ENCODE measurements at regions not wholly inside any gene's neighbourhood (a gene's known extent, or its start where the extent isn't known, plus 50 kb on each side); places are given as distances from the start of the nearest gene placed in this dataset.
"Not testable (repeated sequence)": the region's sequence is repeated elsewhere in the genome, so short reads cannot be mapped to it uniquely, and the experiment has no call there.

- no peak overlapping the region for H2AK5ac ChIP-seq (ENCODE audit: insufficient read length, low read length)
- no peaks in the 10 kb centered on the region for H3K79me1 ChIP-seq (ENCODE audit: insufficient read depth, low read depth, low read length, poor library complexity, severe bottlenecking)
- H3T11ph ChIP-seq (ENCODE audit: low read length), result no peak overlapping the region
- H4K91ac ChIP-seq (ENCODE audit: insufficient read length, low read depth, low read length), result no peak overlapping the region
- no peak overlapping the region for H3K4me3 Mint-ChIP-seq
- H3K9ac ChIP-seq (ENCODE audit: extremely low read depth, insufficient read length, low read length), result no peak overlapping the region
- no peak overlapping the region for H3K27ac ChIP-seq (ENCODE audit: insufficient read length, low read depth, low read length)
- TF ChIP-seq CTCF (conservative IDR thresholded peaks at IDR 0.05), result no peak
- no peaks in the 10 kb centered on the region for H3K27me3 Mint-ChIP-seq (ENCODE audit: low read depth)
- no peaks in the 10 kb centered on the region for H4K20me1 ChIP-seq (ENCODE audit: control insufficient read depth, insufficient read depth, insufficient read length)
- no peak overlapping the region for H3K18ac ChIP-seq (ENCODE audit: insufficient read length, low read depth, low read length)
- H3K79me2 ChIP-seq (ENCODE audit: insufficient read depth, low read length), result no peaks in the 10 kb centered on the region
- no CpG with 5 or more reads among the region's 1 CpG for WGBS (ENCODE audit: extremely low coverage, insufficient read length, low lambda C conversion rate)
- H4K8ac ChIP-seq (replicated peaks; ENCODE audit: insufficient read length, low read depth, low read length), result no peak overlapping the region
- H4K5ac ChIP-seq (ENCODE audit: insufficient read length, low read depth, low read length), result no peak overlapping the region
- H2BK20ac ChIP-seq (ENCODE audit: low read depth, low read length, poor library complexity, severe bottlenecking), result no peak overlapping the region
- H2BK15ac ChIP-seq (ENCODE audit: low read depth, low read length), result no peak overlapping the region
- H3K14ac ChIP-seq (ENCODE audit: insufficient read depth, low read length), result no peak overlapping the region
- H3K4ac ChIP-seq (ENCODE audit: low read depth, low read length), result no peak overlapping the region
- no peak overlapping the region for H3K27ac Mint-ChIP-seq
- no peak overlapping the region for H3K4me2 ChIP-seq (ENCODE audit: insufficient read depth, insufficient read length, low read length)
- no peak overlapping the region for H2BK5ac ChIP-seq (ENCODE audit: insufficient read length, low read length)
- no peaks in the 10 kb centered on the region for H3K4me1 ChIP-seq (ENCODE audit: insufficient read depth, low read length)
- H2BK12ac ChIP-seq (ENCODE audit: insufficient read length, low read depth, low read length), result no peak overlapping the region
- no peaks in the 10 kb centered on the region for H3K4me1 Mint-ChIP-seq
- no peaks in the 10 kb centered on the region for H3K27me3 ChIP-seq (ENCODE audit: insufficient read depth, low read length)
- H2BK120ac ChIP-seq (ENCODE audit: low read depth, low read length, poor library complexity, severe bottlenecking), result no peak overlapping the region
- no peaks in the 10 kb centered on the region for H3K9me3 ChIP-seq (ENCODE audit: control insufficient read depth, low read depth, low read length)
- no peaks in the 10 kb centered on the region for H3K36me3 Mint-ChIP-seq (ENCODE audit: insufficient read depth in 1 of 3, low read depth in 3 of 3)
- H2AFZ ChIP-seq (ENCODE audit: low read length), result no peak overlapping the region
- H3K23ac ChIP-seq (ENCODE audit: insufficient read length, low read depth, low read length), result no peak overlapping the region
- DNase-seq, result no peak
- no peak overlapping the region for H3K56ac ChIP-seq (ENCODE audit: insufficient read length, low read depth, low read length)
- no peaks in the 10 kb centered on the region; a peak in 2 of 5 replicates for H3K9me3 Mint-ChIP-seq
- H3K23me2 ChIP-seq (ENCODE audit: insufficient read length, low read depth, low read length, poor library complexity, severe bottlenecking), result no peaks in the 10 kb centered on the region
Observed at GRCh38 chr4:116272336-116272735, 813.0 kb downstream of the TRAM1L1 start.

- H2AK5ac ChIP-seq (ENCODE audit: insufficient read length, low read length); H4K20me1 ChIP-seq (ENCODE audit: control insufficient read depth, insufficient read depth, insufficient read length); H3K27me3 ChIP-seq (ENCODE audit: insufficient read depth, low read length); H3K27ac ChIP-seq (ENCODE audit: insufficient read length, low read depth, low read length); H2BK5ac ChIP-seq (ENCODE audit: insufficient read length, low read length); H3K27me3 Mint-ChIP-seq (ENCODE audit: low read depth); H4K91ac ChIP-seq (ENCODE audit: insufficient read length, low read depth, low read length); H2BK120ac ChIP-seq (ENCODE audit: low read depth, low read length, poor library complexity, severe bottlenecking); H3K4me3 Mint-ChIP-seq; H3K79me2 ChIP-seq (ENCODE audit: insufficient read depth, low read length); H3T11ph ChIP-seq (ENCODE audit: low read length); H3K56ac ChIP-seq (ENCODE audit: insufficient read length, low read depth, low read length); H3K23ac ChIP-seq (ENCODE audit: insufficient read length, low read depth, low read length); H3K27ac Mint-ChIP-seq; H3K79me1 ChIP-seq (ENCODE audit: insufficient read depth, low read depth, low read length, poor library complexity, severe bottlenecking); H3K23me2 ChIP-seq (ENCODE audit: insufficient read length, low read depth, low read length, poor library complexity, severe bottlenecking); DNase-seq; H2BK15ac ChIP-seq (ENCODE audit: low read depth, low read length); H2AFZ ChIP-seq (ENCODE audit: low read length); H3K14ac ChIP-seq (ENCODE audit: insufficient read depth, low read length); H2BK20ac ChIP-seq (ENCODE audit: low read depth, low read length, poor library complexity, severe bottlenecking); H3K4ac ChIP-seq (ENCODE audit: low read depth, low read length); H3K18ac ChIP-seq (ENCODE audit: insufficient read length, low read depth, low read length); H4K8ac ChIP-seq (replicated peaks; ENCODE audit: insufficient read length, low read depth, low read length); H4K5ac ChIP-seq (ENCODE audit: insufficient read length, low read depth, low read length); H3K4me1 Mint-ChIP-seq; H3K9me3 ChIP-seq (ENCODE audit: control insufficient read depth, low read depth, low read length); H3K4me1 ChIP-seq (ENCODE audit: insufficient read depth, low read length); H3K4me2 ChIP-seq (ENCODE audit: insufficient read depth, insufficient read length, low read length); H2BK12ac ChIP-seq (ENCODE audit: insufficient read length, low read depth, low read length); H3K9ac ChIP-seq (ENCODE audit: extremely low read depth, insufficient read length, low read length): not testable (repeated sequence)
- no CpG with 5 or more reads among the region's 3 CpGs for WGBS (ENCODE audit: extremely low coverage, insufficient read length, low lambda C conversion rate)
- H3K36me3 Mint-ChIP-seq (ENCODE audit: insufficient read depth in 1 of 3, low read depth in 3 of 3), result peaks cover 15 to 26% (median 19%) of the 10 kb centered on the region in 3 experiments
- peaks cover 44 to 48% of the 10 kb centered on the region in 2 experiments for H3K9me3 Mint-ChIP-seq
Observed at GRCh38 chr4:116260931-116261330, 824.4 kb downstream of the TRAM1L1 start.
